ENCODE measurements at regions not wholly inside any gene's neighbourhood (a gene's known extent, or its start where the extent isn't known, plus 50 kb on each side); places are given as distances from the start of the nearest gene placed in this dataset.
"Not testable (repeated sequence)": the region's sequence is repeated elsewhere in the genome, so short reads cannot be mapped to it uniquely, and the experiment has no call there.

- peak overlapping the region; percentile 50 for H3K27ac Mint-ChIP-seq
- DNase-seq (ENCODE audit: low spot score in 2 of 2) (no peak), ATAC-seq (peak; percentile 33)
- H3K4me1 Mint-ChIP-seq = peaks cover 8% of the 10 kb centered on the region
- peaks cover 8% of the 10 kb centered on the region for H3K9me3 Mint-ChIP-seq
- H3K36me3 Mint-ChIP-seq = no peaks in the 10 kb centered on the region
- no peak overlapping the region for H3K4me3 Mint-ChIP-seq
These were observed 61.5 kb downstream of the RPUSD4 start for GRCh38 chr11:126149759-126150625.

- H3K4me1 Mint-ChIP-seq = peaks cover 8% of the 10 kb centered on the region
- no peak overlapping the region for H3K4me3 Mint-ChIP-seq
- no peaks in the 10 kb centered on the region for H3K36me3 Mint-ChIP-seq
- no peak for ATAC-seq
- no peak overlapping the region for H3K27ac Mint-ChIP-seq
- DNase-seq (ENCODE audit: low spot score in 2 of 2) = no peak
- peaks cover 8% of the 10 kb centered on the region for H3K9me3 Mint-ChIP-seq
These were observed 63.1 kb downstream of the RPUSD4 start for GRCh38 chr11:126148317-126148716.

- DNase-seq (ENCODE audit: low spot score in 2 of 2) = no peak
- peaks cover 8% of the 10 kb centered on the region for H3K4me1 Mint-ChIP-seq
- no peaks in the 10 kb centered on the region for H3K36me3 Mint-ChIP-seq
- peaks cover 7% of the 10 kb centered on the region for H3K9me3 Mint-ChIP-seq
- ATAC-seq = no peak
- H3K27ac Mint-ChIP-seq = no peak overlapping the region
- H3K4me3 Mint-ChIP-seq = no peak overlapping the region
These were observed 64.0 kb downstream of the RPUSD4 start for GRCh38 chr11:126147208-126148111.

- H3K27ac Mint-ChIP-seq = no peak overlapping the region
- no peaks in the 10 kb centered on the region for H3K9me3 Mint-ChIP-seq
- ATAC-seq (no peak), DNase-seq (ENCODE audit: low spot score in 2 of 2) (no peak)
- H3K36me3 Mint-ChIP-seq = no peaks in the 10 kb centered on the region
- H3K4me3 Mint-ChIP-seq = no peak overlapping the region
- peaks cover 8% of the 10 kb centered on the region for H3K4me1 Mint-ChIP-seq
These were observed 64.8 kb downstream of the RPUSD4 start for GRCh38 chr11:126146454-126147192.

- Mint-ChIP-seq H3K4me1 (peaks cover 8% of the 10 kb centered on the region), H3K4me3 (no peak overlapping the region), H3K36me3 (no peaks in the 10 kb centered on the region), H3K27ac (no peak overlapping the region), H3K9me3 (no peaks in the 10 kb centered on the region)
- ATAC-seq = no peak
- no peak for DNase-seq (ENCODE audit: low spot score in 2 of 2)
These were observed 65.5 kb downstream of the RPUSD4 start for GRCh38 chr11:126145954-126146353.

- not testable (repeated sequence) for H3K9me3 Mint-ChIP-seq; H3K36me3 Mint-ChIP-seq; H3K27ac Mint-ChIP-seq; H3K4me1 Mint-ChIP-seq; DNase-seq (ENCODE audit: low spot score in 2 of 2); ATAC-seq; H3K4me3 Mint-ChIP-seq
These were observed 68.0 kb downstream of the RPUSD4 start for GRCh38 chr11:126143491-126143890.

- no peak for ATAC-seq
- no peaks in the 10 kb centered on the region for H3K9me3 Mint-ChIP-seq
- H3K36me3 Mint-ChIP-seq = no peaks in the 10 kb centered on the region
- H3K4me1 Mint-ChIP-seq = no peaks in the 10 kb centered on the region
- DNase-seq (ENCODE audit: low spot score in 2 of 2) = no peak
- H3K27ac Mint-ChIP-seq = no peak overlapping the region
- no peak overlapping the region for H3K4me3 Mint-ChIP-seq
These were observed 70.5 kb downstream of the RPUSD4 start for GRCh38 chr11:126140926-126141280.

- H3K4me1 Mint-ChIP-seq = no peaks in the 10 kb centered on the region
- H3K36me3 Mint-ChIP-seq = no peaks in the 10 kb centered on the region
- no peak for DNase-seq (ENCODE audit: low spot score in 2 of 2)
- no peak for ATAC-seq
- no peaks in the 10 kb centered on the region for H3K9me3 Mint-ChIP-seq
- no peak overlapping the region for H3K27ac Mint-ChIP-seq
- no peak overlapping the region for H3K4me3 Mint-ChIP-seq
These were observed 71.1 kb downstream of the RPUSD4 start for GRCh38 chr11:126140201-126140925.

- no peak for ATAC-seq
These were observed 72.0 kb downstream of the RPUSD4 start for GRCh38 chr11:126139111-126140091.

GRCh38 chr11:126138636-126139035 is 72.8 kb downstream of the RPUSD4 start:
- ATAC-seq (no peak), DNase-seq (ENCODE audit: low spot score in 2 of 2) (no peak)
- no peaks in the 10 kb centered on the region for H3K9me3 Mint-ChIP-seq
- H3K27ac Mint-ChIP-seq = no peak overlapping the region
- no peak overlapping the region for H3K4me3 Mint-ChIP-seq
- H3K4me1 Mint-ChIP-seq = no peaks in the 10 kb centered on the region
- no peaks in the 10 kb centered on the region for H3K36me3 Mint-ChIP-seq

More at GRCh38 chr11:126139111-126140091, 72.0 kb downstream of the RPUSD4 start:
- H3K4me1 Mint-ChIP-seq = no peaks in the 10 kb centered on the region
- no peaks in the 10 kb centered on the region for H3K9me3 Mint-ChIP-seq
- DNase-seq (ENCODE audit: low spot score in 2 of 2) = no peak
- no peak overlapping the region for H3K27ac Mint-ChIP-seq
- H3K36me3 Mint-ChIP-seq = no peaks in the 10 kb centered on the region
- no peak overlapping the region for H3K4me3 Mint-ChIP-seq

- no peak for DNase-seq (ENCODE audit: low spot score in 2 of 2)
- Mint-ChIP-seq H3K9me3 (no peaks in the 10 kb centered on the region), H3K27ac (no peak overlapping the region), H3K4me3 (no peak overlapping the region), H3K36me3 (no peaks in the 10 kb centered on the region), H3K4me1 (no peaks in the 10 kb centered on the region)
- ATAC-seq = no peak
These were observed 74.3 kb downstream of the RPUSD4 start for GRCh38 chr11:126137136-126137535.

GRCh38 chr11:126136507-126136906 is 73.8 kb upstream of the CDON start:
- Mint-ChIP-seq H3K9me3 (no peaks in the 10 kb centered on the region), H3K4me3 (no peak overlapping the region), H3K27ac (no peak overlapping the region), H3K4me1 (no peaks in the 10 kb centered on the region), H3K36me3 (no peaks in the 10 kb centered on the region)
- no peak for DNase-seq (ENCODE audit: low spot score in 2 of 2)
- no peak for ATAC-seq

GRCh38 chr11:126135235-126136176 is 72.8 kb upstream of the CDON start:
- no peaks in the 10 kb centered on the region for H3K4me1 Mint-ChIP-seq
- ATAC-seq = no peak

More at GRCh38 chr11:126135235-126136176, 72.8 kb upstream of the CDON start:
- no peaks in the 10 kb centered on the region for H3K9me3 Mint-ChIP-seq
- no peak overlapping the region for H3K4me3 Mint-ChIP-seq
- no peaks in the 10 kb centered on the region for H3K36me3 Mint-ChIP-seq
- H3K27ac Mint-ChIP-seq = no peak overlapping the region
- DNase-seq (ENCODE audit: low spot score in 2 of 2) = no peak

All from stimulated activated effector memory CD8-positive, alpha-beta T cell treated with anti-CD3 and anti-CD28 coated beads, Interleukin-12 subunit alpha, Interleukin-12 subunit beta, amount 100 ng/mL, for 72 hours (primary cell).